GM21723 (cell line): ENCODE measurements at regions not wholly inside any gene's neighbourhood (a gene's known extent, or its start where the extent isn't known, plus 50 kb on each side); places are given as distances from the start of the nearest gene placed in this dataset.

Source experiments
- ATAC-seq: cut with Tn5 transposase; IDR thresholded peaks from one replicate; pipeline ENCODE4 v1.9.1; 2021; ENCODE audit warnings: mild to moderate bottlenecking, moderate library complexity; ENCODE audit not compliant: unreplicated experiment

- ATAC-seq, result no peak
Observed at GRCh38 chr20:40591119-40591518, 97.9 kb downstream of the MAFB start.

GRCh38 chr20:40589581-40589980 is 99.5 kb downstream of the MAFB start:
- ATAC-seq, result no peak

GRCh38 chr20:40588891-40589290 is 100.1 kb downstream of the MAFB start:
- ATAC-seq, result no peak

- no peak for ATAC-seq
Observed at GRCh38 chr20:40587038-40587437, 102.0 kb downstream of the MAFB start.

GRCh38 chr20:40584130-40584809 is 104.8 kb downstream of the MAFB start:
- no peak for ATAC-seq

GRCh38 chr20:40583636-40584035 is 105.4 kb downstream of the MAFB start:
- ATAC-seq, result no peak

- no peak for ATAC-seq
Observed at GRCh38 chr20:40583205-40583604, 105.8 kb downstream of the MAFB start.

- no peak for ATAC-seq
Observed at GRCh38 chr20:40582531-40582930, 106.5 kb downstream of the MAFB start.

- no peak for ATAC-seq
Observed at GRCh38 chr20:40579701-40580100, 109.3 kb downstream of the MAFB start.

GRCh38 chr20:40578961-40579360 is 110.1 kb downstream of the MAFB start:
- no peak for ATAC-seq

- no peak for ATAC-seq
Observed at GRCh38 chr20:40575851-40576250, 113.2 kb downstream of the MAFB start.

GRCh38 chr20:40572251-40572650 is 116.8 kb downstream of the MAFB start:
- no peak for ATAC-seq

- ATAC-seq, result no peak
Observed at GRCh38 chr20:40571639-40572038, 117.4 kb downstream of the MAFB start.

GRCh38 chr20:40568200-40568599 is 120.8 kb downstream of the MAFB start:
- ATAC-seq, result no peak

GRCh38 chr20:40565682-40566040 is 123.4 kb downstream of the MAFB start:
- no peak for ATAC-seq

- ATAC-seq, result no peak
Observed at GRCh38 chr20:40565001-40565681, 123.9 kb downstream of the MAFB start.

GRCh38 chr20:40563296-40563950 is 125.6 kb downstream of the MAFB start:
- no peak for ATAC-seq

GRCh38 chr20:40562031-40562430 is 127.0 kb downstream of the MAFB start:
- no peak for ATAC-seq

GRCh38 chr20:40561187-40561586 is 127.8 kb downstream of the MAFB start:
- ATAC-seq, result no peak

GRCh38 chr20:40558212-40558611 is 130.8 kb downstream of the MAFB start:
- no peak for ATAC-seq

- no peak for ATAC-seq
Observed at GRCh38 chr20:40551125-40551530, 137.9 kb downstream of the MAFB start.

GRCh38 chr20:40547483-40548091 is 141.4 kb downstream of the MAFB start:
- ATAC-seq, result no peak
